ENCODE measurements at regions not wholly inside any gene's neighbourhood (a gene's known extent, or its start where the extent isn't known, plus 50 kb on each side); places are given as distances from the start of the nearest gene placed in this dataset.
"Not testable (repeated sequence)": the region's sequence is repeated elsewhere in the genome, so short reads cannot be mapped to it uniquely, and the experiment has no call there.

- TF ChIP-seq CTCF, POLR2A (IDR thresholded peaks at IDR 0.05): not testable (repeated sequence)
These were observed 175.8 kb downstream of the PPP1R3A start for GRCh38 chr7:113742946-113743431.

Measured in uterus (tissue), 2 donors.